ENCODE measurements at regions not wholly inside any gene's neighbourhood (a gene's known extent, or its start where the extent isn't known, plus 50 kb on each side); places are given as distances from the start of the nearest gene placed in this dataset.

DNA sequence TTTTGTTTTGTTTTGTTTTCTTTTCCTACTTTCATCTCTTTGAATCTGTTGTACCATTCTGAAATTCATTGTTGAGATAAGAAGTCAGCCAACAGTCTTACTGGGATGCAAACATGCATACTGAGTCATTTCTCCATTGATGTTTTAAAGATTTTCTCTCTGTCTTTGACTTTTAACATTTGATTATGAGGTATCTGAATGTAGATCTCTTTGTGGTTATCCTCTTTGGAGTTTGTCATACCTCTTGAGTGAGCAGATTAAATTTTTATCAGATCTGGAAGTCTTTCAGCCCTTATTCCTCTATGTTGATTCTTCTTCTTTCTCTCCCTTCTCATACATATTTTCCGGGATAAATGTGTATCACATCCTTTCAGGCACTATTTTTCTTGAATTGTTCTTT lies 406.9 kb upstream of the NCAM2 start:
- TF ChIP-seq, protein P1, sequence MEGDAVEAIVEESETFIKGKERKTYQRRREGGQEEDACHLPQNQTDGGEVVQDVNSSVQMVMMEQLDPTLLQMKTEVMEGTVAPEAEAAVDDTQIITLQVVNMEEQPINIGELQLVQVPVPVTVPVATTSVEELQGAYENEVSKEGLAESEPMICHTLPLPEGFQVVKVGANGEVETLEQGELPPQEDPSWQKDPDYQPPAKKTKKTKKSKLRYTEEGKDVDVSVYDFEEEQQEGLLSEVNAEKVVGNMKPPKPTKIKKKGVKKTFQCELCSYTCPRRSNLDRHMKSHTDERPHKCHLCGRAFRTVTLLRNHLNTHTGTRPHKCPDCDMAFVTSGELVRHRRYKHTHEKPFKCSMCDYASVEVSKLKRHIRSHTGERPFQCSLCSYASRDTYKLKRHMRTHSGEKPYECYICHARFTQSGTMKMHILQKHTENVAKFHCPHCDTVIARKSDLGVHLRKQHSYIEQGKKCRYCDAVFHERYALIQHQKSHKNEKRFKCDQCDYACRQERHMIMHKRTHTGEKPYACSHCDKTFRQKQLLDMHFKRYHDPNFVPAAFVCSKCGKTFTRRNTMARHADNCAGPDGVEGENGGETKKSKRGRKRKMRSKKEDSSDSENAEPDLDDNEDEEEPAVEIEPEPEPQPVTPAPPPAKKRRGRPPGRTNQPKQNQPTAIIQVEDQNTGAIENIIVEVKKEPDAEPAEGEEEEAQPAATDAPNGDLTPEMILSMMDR (conservative IDR thresholded peaks at IDR 0.05 in 1 of 2, IDR thresholded peaks at IDR 0.05 in 1 of 2; ENCODE audit: extremely low read depth in 1 of 2, insufficient read depth in 1 of 2, low read depth in 1 of 2, low read length in 2 of 2), result no peak
- TF ChIP-seq EZH2 (IDR thresholded peaks at IDR 0.05; ENCODE audit: borderline replicate concordance, low read length), result no peak

Measured in mammary epithelial cell (primary cell).